Fibroblast of the aortic adventitia (primary cell): ENCODE measurements at regions not wholly inside any gene's neighbourhood (a gene's known extent, or its start where the extent isn't known, plus 50 kb on each side); places are given as distances from the start of the nearest gene placed in this dataset.

ENCODE experiments used
- DNase-seq: peaks from one replicate; pipeline ENCODE4 v3.0.0-alpha.2; 2010; ENCODE audit warnings: low read depth
- H3K4me3 ChIP-seq: 2 replicates; pipeline ENCODE4 v1.5.1; 2011; ENCODE audit warnings: low read depth, mild to moderate bottlenecking, control low read depth, low read length, moderate library complexity
- TF ChIP-seq, protein P1 (sequence below): IDR thresholded peaks from 2 replicates; pipeline ENCODE4 v1.5.1; 2011; ENCODE audit warnings: mild to moderate bottlenecking, low read length, control low read depth, inconsistent platforms; ENCODE audit not compliant: insufficient read depth

DNA sequence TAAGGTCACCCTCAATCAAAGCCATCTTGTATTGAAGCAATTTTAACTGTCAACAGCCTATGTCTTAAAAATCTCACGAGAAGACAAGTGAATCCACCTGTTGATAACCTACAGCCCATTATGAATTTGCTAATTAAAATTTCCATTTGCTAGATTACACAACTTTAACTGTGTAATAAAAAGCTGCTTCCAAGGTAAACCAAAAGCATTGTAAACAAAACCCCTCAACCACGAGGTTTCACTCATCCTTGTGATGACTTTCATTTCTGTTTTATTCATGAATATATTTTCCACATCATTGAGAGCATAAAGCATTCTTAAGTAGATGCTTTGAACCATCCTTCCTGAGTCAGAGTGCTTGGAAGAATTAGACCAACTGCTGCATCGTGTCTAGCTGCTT, 217.5 kb upstream of the GYPA start:
- TF ChIP-seq, protein P1, sequence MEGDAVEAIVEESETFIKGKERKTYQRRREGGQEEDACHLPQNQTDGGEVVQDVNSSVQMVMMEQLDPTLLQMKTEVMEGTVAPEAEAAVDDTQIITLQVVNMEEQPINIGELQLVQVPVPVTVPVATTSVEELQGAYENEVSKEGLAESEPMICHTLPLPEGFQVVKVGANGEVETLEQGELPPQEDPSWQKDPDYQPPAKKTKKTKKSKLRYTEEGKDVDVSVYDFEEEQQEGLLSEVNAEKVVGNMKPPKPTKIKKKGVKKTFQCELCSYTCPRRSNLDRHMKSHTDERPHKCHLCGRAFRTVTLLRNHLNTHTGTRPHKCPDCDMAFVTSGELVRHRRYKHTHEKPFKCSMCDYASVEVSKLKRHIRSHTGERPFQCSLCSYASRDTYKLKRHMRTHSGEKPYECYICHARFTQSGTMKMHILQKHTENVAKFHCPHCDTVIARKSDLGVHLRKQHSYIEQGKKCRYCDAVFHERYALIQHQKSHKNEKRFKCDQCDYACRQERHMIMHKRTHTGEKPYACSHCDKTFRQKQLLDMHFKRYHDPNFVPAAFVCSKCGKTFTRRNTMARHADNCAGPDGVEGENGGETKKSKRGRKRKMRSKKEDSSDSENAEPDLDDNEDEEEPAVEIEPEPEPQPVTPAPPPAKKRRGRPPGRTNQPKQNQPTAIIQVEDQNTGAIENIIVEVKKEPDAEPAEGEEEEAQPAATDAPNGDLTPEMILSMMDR: no peak
- no peak overlapping the region for H3K4me3 ChIP-seq
- no peak for DNase-seq

DNA sequence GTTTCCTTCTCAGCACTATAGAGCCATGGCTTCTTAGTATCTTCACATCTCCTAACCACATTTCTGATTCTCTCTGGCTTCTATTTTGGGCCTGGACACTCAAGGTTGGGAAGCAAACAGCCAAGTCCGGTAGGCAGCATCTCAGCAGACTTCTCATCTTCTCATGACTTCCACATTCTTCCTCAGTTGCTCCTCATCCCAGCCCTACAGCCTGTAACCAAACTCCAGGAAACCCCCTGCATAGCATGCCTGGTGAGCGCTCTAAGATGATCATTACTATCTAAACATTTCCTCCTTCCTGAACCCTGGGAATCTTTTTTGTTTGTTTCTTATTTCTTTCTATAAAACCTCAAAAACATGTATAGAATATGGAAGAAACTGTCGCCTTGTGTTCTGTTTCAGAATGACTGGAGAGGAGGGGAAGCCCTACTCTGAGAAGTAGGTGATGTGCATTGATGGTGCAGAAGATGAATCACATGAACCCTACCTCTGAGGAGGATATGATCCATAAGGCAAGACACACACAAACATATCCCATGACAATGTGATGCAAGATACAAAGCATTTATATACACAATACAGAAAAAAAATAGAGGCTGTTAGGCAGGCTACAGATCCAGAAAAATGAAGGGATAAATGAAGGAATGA, 219.8 kb upstream of the GYPA start:
- no peak overlapping the region for H3K4me3 ChIP-seq
- TF ChIP-seq, protein P1: no peak
- DNase-seq: no peak

DNA sequence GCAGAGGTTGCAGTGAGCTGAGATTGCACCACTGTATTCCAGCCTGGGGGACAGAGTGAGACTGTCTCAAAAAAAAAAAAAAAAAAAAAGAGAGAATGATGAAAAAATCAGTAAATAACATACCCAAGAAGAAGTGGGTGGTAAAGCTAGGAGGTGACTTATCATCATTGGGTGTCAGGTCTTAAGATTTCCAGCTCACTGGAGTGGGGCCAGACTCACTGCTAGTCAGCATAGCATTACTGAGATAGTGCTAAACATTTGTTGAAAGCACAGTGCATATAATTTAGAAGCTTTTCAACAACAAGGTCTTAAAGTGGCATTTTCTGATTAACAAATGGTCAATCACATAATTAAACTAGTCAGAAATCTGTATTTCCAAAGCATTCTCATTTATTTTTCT, 221.8 kb upstream of the GYPA start:
- TF ChIP-seq, protein P1: no peak
- no peak overlapping the region for H3K4me3 ChIP-seq
- no peak for DNase-seq

DNA sequence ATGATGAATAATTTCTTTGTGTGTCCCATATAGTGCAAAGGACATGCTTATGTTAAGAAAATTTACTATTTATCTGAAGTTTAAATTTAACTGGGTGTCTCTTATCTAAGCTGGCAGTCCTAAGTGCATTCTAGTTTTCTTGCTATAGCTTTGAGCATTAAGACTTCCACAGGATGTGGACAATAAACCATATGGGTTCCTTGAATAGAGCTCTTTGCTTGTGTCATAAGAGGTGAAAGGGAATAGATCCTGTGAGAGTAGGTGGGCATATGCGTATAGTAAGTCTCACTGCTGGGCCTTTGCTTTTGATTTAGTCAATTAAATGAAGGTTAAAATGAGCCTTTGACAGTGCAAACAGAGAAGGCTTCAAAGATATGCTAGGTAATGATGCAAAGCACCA, 223.4 kb upstream of the GYPA start:
- no peak for DNase-seq
- no peak overlapping the region for H3K4me3 ChIP-seq
- TF ChIP-seq, protein P1: no peak

DNA sequence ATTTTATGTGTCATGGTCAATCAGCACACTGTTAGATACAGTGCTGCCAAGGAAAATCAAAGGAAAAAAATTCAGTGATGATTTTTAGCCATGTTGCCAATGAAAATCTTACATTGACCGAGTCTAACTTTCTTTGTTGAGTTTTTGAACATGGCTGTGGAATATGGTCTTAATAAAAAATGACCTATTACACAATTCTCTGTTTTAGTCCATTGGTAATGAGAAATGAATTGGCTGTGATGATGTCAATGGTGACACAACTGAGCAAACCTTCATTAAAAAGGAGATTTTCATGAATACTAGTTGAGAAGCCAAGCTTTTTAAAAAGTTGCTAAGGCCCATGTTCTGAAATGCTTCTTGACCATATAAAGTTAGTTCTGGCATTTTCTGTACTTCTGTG, 225.9 kb upstream of the GYPA start:
- TF ChIP-seq, protein P1: no peak

DNA sequence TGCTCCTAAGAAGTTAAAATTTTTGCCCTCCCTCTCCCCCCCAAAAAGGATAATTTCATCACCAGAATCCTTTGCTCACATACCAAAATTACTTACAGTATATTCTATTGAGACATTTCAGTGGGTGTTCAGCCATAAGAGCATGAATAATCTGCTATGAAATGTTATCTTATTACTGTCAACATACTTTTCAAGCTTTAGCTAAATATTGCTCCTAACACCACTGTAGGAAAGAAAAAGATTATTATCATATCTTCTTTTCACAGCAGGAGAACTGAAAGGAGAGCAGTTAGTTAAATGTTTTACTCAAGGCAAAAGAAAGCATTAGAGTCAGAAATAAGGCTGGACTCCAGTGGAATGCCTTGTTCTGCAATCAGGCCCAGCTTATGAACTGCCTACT, 231.0 kb upstream of the GYPA start:
- TF ChIP-seq, protein P1: no peak
- no peak for DNase-seq
- H3K4me3 ChIP-seq: no peak overlapping the region

More for the DNA sequence above, 225.9 kb upstream of the GYPA start:
- no peak for DNase-seq
- H3K4me3 ChIP-seq: no peak overlapping the region

DNA sequence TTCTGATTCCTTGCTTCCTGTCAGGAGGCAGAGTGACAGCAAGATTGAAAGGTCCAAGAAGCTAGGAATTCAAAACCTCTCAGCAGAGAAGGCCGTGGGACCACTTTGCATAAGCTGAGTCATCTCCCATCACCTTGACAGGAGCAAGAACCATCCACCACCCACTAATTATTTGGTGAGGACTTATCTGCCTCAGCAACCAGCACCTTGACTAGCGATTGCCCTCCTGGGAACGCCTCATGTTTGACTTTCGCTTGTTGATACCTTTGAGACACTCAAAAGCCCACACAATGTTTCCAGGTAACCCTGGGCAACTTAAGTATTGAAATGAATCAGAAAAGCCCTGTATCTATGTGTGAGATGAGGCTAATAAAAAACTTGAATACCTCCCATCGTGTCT, 233.5 kb upstream of the GYPA start:
- H3K4me3 ChIP-seq: no peak overlapping the region
- DNase-seq: no peak
- TF ChIP-seq, protein P1: no peak
